K562 (cell line): ENCODE measurements at regions not wholly inside any gene's neighbourhood (a gene's known extent, or its start where the extent isn't known, plus 50 kb on each side); places are given as distances from the start of the nearest gene placed in this dataset.

Source experiments
- ATAC-seq: fragments of 200-7000 bp; cut with Tn5 transposase; 3 replicates; pipeline ENCODE4 v1.9.1; 2020; ENCODE audit warnings: moderate library complexity
- BruUV-seq: library from RNA; stranded (reverse); fragments of 400-500 nt; replicated peaks from 2 replicates; lab custom pipeline; 2021; lab: Mats Ljungman, UMichigan
- CTCF ChIA-PET: fragments of 300-600 bp; formaldehyde crosslinking; extraction: SDS; loops from one replicate; lab custom pipeline; 2021; ENCODE audit warnings: low intra/inter-chr PET ratio; lab: Yijun Ruan, JAX
- POLR2A ChIA-PET: fragments of 300-600, 350-650 bp; sonication (Branson Sonifier 250); formaldehyde crosslinking; extraction: SDS; loops from one replicate; lab custom pipeline; 2021; ENCODE audit warnings: antibody characterized with exemption, inconsistent platforms; lab: Yijun Ruan, JAX
- DNase-seq, 4 experiments: peaks; one replicate each; pipeline versions ENCODE4 v3.0.0 to v3.0.0-alpha.2; 2011 to 2018; ENCODE audit warnings: low spot score in 3 of 4, mixed read lengths in 3 of 4; ENCODE audit errors: extremely low read depth in 1 of 4
- FAIRE-seq: peaks from 2 replicates; lab custom pipeline; 2011; peaks lifted over from hg19 to GRCh38; lab: Jason Lieb, UNC
- H2AFZ ChIP-seq: 2 replicates; pipeline ENCODE4 v1.6.0; 2011; ENCODE audit warnings: low read depth, low read length, control low read depth, inconsistent platforms
- H3K27ac ChIP-seq: fragments of 200-600 bp; 3 replicates; pipeline ENCODE4 v1.8.0; 2011; ENCODE audit warnings: low read depth, mild to moderate bottlenecking, control low read depth, inconsistent platforms, low read length, moderate library complexity, mixed read lengths; ENCODE audit errors: extremely low read depth
- H3K27me3 ChIP-seq, 2 experiments: fragments of 300-600 bp in 1 of 2; 2 replicates in 1 of 2; 3 replicates in 1 of 2; pipeline versions ENCODE4 v1.6.0 to v1.8.0; 2011; ENCODE audit warnings: inconsistent platforms in 2 of 2, low read length in 2 of 2, mild to moderate bottlenecking in 1 of 2, mixed read lengths in 1 of 2, moderate library complexity in 1 of 2; ENCODE audit not compliant: control insufficient read depth in 2 of 2, insufficient read depth in 2 of 2
- H3K36me3 ChIP-seq: fragments of 300-600 bp; 3 replicates; pipeline ENCODE4 v1.8.0; 2011; ENCODE audit warnings: mild to moderate bottlenecking, low read length, inconsistent platforms; ENCODE audit not compliant: control insufficient read depth, insufficient read depth
- H3K4me1 ChIP-seq, 2 experiments: fragments of 200-600 bp in 1 of 2; replicated peaks in 1 of 2; 2 replicates in 1 of 2; 3 replicates in 1 of 2; pipeline versions ENCODE4 v1.5.1 to v1.8.0; 2011; ENCODE audit warnings: inconsistent platforms in 2 of 2, low read length in 2 of 2, mild to moderate bottlenecking in 1 of 2, mixed read lengths in 1 of 2, moderate library complexity in 1 of 2; ENCODE audit not compliant: control insufficient read depth in 2 of 2, insufficient read depth in 2 of 2
- H3K4me2 ChIP-seq: 2 replicates; pipeline ENCODE4 v1.6.1; 2011; ENCODE audit warnings: low read length, control low read depth, inconsistent platforms, mixed read lengths; ENCODE audit not compliant: insufficient read depth
- H3K4me3 ChIP-seq: fragments of 200-600 bp; sonication (generic), shearing (Covaris generic); 2 replicates; pipeline ENCODE4 v1.5.1; 2016; ENCODE audit warnings: control low read depth, inconsistent platforms
- H3K79me2 ChIP-seq: fragments of 200-600 bp; 3 replicates; pipeline ENCODE4 v1.8.0; 2011; ENCODE audit warnings: low read length, inconsistent platforms; ENCODE audit not compliant: control insufficient read depth, insufficient read depth
- H3K9ac ChIP-seq, 2 experiments: 2 replicates each; pipeline versions ENCODE4 v1.6.0 to v1.6.1; 2011; ENCODE audit warnings: low read depth in 2 of 2, low read length in 2 of 2, control low read depth in 1 of 2, inconsistent platforms in 1 of 2, mild to moderate bottlenecking in 1 of 2, mixed read lengths in 1 of 2; ENCODE audit not compliant: insufficient read depth in 1 of 2
- H3K9me1 ChIP-seq: one replicate; pipeline ENCODE4 v1.6.0; 2011; ENCODE audit warnings: inconsistent platforms, mild to moderate bottlenecking, low read length, moderate library complexity; ENCODE audit not compliant: control insufficient read depth, insufficient read depth
- H3K9me3 ChIP-seq: replicated peaks from 2 replicates; pipeline ENCODE4 v1.5.1; 2011; ENCODE audit warnings: low read depth, low read length, inconsistent platforms; ENCODE audit not compliant: control insufficient read depth, insufficient read depth
- H4K20me1 ChIP-seq: replicated peaks from 2 replicates; pipeline ENCODE4 v1.6.1; 2011; ENCODE audit warnings: low read length, inconsistent platforms, mixed read lengths; ENCODE audit not compliant: control insufficient read depth, insufficient read depth
- ASH1L ChIP-seq: fragments of 450-650 bp; IDR thresholded peaks from 2 replicates; pipeline ENCODE4 v1.6.1; 2018; ENCODE audit warnings: borderline replicate concordance, mild to moderate bottlenecking, low read depth; ENCODE audit not compliant: partially characterized antibody
- FOSL1 ChIP-seq: fragments of 200-800 bp; sonication (Bioruptor generic); conservative IDR thresholded peaks from 2 replicates; pipeline ENCODE4 v1.6.1; 2016; ENCODE audit warnings: missing genetic modification characterization, missing compliant biosample characterization
- FOXJ3 ChIP-seq: sonication (generic); formaldehyde crosslinking; IDR thresholded peaks from 2 replicates; pipeline ENCODE4 v1.4.0; 2020; ENCODE audit warnings: mild to moderate bottlenecking, missing genetic modification reagents
- HBP1 ChIP-seq: fragments of 450-650 bp; formaldehyde crosslinking; IDR thresholded peaks from 2 replicates; pipeline ENCODE4 v1.4.0; 2022; ENCODE audit warnings: missing genetic modification characterization
- MCM5 ChIP-seq: fragments of 450-650 bp; IDR thresholded peaks from 2 replicates; pipeline ENCODE4 v1.6.1; 2016; ENCODE audit warnings: low read depth
- NCOA4 ChIP-seq: fragments of 450-650 bp; IDR thresholded peaks from 2 replicates; pipeline ENCODE4 v1.6.1; 2018; ENCODE audit warnings: mild to moderate bottlenecking; ENCODE audit not compliant: partially characterized antibody
- RNF219 ChIP-seq: fragments of 250-450 bp; sonication (Bioruptor Pico); IDR thresholded peaks from 2 replicates; pipeline ENCODE4 v1.5.0; 2022; ENCODE audit warnings: mild to moderate bottlenecking
- SMARCA4 ChIP-seq: fragments of 450-650 bp; IDR thresholded peaks from 2 replicates; pipeline ENCODE4 v1.6.1; 2016
- TCF7L2 ChIP-seq: fragments of 150-350 bp; IDR thresholded peaks from 2 replicates; pipeline ENCODE4 v1.6.1; 2016; ENCODE audit warnings: low read depth, mild to moderate bottlenecking, low read length, moderate library complexity
- ZNF518B ChIP-seq: fragments of 250-450 bp; sonication (Bioruptor Pico); IDR thresholded peaks from 2 replicates; pipeline ENCODE4 v1.5.0; 2021; ENCODE audit warnings: mild to moderate bottlenecking, moderate library complexity
- ZNF780A ChIP-seq: fragments of 250-450 bp; sonication (Bioruptor Pico); IDR thresholded peaks from 2 replicates; pipeline ENCODE4 v1.5.0; 2021; ENCODE audit warnings: mild to moderate bottlenecking
- WGBS: fragments of 100-300 bp; shearing (Covaris generic); methylation state at CpG from one replicate; pipeline ENCODE4 v1.1.6; 2016; ENCODE audit warnings: low coverage, mixed read lengths; ENCODE audit not compliant: insufficient coverage; ENCODE audit errors: missing lambda C conversion rate; 5-methylcytosine and 5-hydroxymethylcytosine counted together
- in situ Hi-C: fragments of 300-500 bp; cut with MboI; formaldehyde crosslinking; loops from 4 replicates; pipeline ENCODE4 v1.15.0; 2018; ENCODE audit warnings: inconsistent platforms, mixed read lengths
- intact Hi-C: fragments of 100-400 bp; cut with micrococcal nuclease; formaldehyde crosslinking; loops from 2 replicates; pipeline ENCODE4 v1.14.2; 2022
- TF ChIP-seq, protein P1 (sequence below): fragments of 450-650 bp; IDR thresholded peaks from 2 replicates; pipeline ENCODE4 v1.6.1; 2016
- TF ChIP-seq, protein P2 (sequence below): fragments of 450-650 bp; formaldehyde crosslinking; IDR thresholded peaks from 2 replicates; pipeline ENCODE4 v1.4.0; 2020; ENCODE audit warnings: mild to moderate bottlenecking, mixed read lengths

DNA sequence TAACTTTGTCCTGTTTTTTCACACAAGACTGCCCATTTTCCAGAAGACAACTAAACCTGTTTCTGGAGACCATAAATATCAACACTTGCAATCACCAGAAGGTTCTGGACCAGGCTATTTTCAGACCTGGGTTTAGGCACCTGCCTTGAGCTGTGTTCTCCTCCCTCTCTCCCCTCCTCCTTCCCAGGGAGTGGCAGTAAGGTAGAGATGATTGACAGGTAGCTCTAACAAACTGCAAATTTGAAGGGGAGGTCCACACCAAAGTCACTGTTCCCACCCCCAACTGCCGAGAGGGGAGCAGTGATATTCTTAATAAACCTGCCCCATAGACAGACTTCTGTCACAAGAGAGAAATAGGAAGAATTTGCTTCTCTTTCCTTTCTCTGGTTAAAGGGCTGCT is 91.2 kb upstream of the BACH2 start:
- POLR2A ChIA-PET = interaction anchor here (1.2 to 2.3 kb wide), 2 partner anchors 13 to 16 kb away, joined by 3 to 10 read pairs; no protein-coding TSS in a partner anchor
- intact Hi-C loops = no loop called here
- H2AFZ ChIP-seq = no peak overlapping the region
- TF ChIP-seq FOSL1 (tag) (no peak), ZNF518B (no peak), RNF219 (CRISPR knock-in tag) (no peak), TCF7L2 (no peak), SMARCA4 (no peak), HBP1 (CRISPR knock-in tag) (no peak), MCM5 (no peak), ASH1L (no peak), FOXJ3 (no peak), ZNF780A (CRISPR knock-in tag) (no peak), NCOA4 (no peak)
- TF ChIP-seq, protein P1, sequence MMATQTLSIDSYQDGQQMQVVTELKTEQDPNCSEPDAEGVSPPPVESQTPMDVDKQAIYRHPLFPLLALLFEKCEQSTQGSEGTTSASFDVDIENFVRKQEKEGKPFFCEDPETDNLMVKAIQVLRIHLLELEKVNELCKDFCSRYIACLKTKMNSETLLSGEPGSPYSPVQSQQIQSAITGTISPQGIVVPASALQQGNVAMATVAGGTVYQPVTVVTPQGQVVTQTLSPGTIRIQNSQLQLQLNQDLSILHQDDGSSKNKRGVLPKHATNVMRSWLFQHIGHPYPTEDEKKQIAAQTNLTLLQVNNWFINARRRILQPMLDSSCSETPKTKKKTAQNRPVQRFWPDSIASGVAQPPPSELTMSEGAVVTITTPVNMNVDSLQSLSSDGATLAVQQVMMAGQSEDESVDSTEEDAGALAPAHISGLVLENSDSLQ = peak; percentile 89
- TF ChIP-seq, protein P2, sequence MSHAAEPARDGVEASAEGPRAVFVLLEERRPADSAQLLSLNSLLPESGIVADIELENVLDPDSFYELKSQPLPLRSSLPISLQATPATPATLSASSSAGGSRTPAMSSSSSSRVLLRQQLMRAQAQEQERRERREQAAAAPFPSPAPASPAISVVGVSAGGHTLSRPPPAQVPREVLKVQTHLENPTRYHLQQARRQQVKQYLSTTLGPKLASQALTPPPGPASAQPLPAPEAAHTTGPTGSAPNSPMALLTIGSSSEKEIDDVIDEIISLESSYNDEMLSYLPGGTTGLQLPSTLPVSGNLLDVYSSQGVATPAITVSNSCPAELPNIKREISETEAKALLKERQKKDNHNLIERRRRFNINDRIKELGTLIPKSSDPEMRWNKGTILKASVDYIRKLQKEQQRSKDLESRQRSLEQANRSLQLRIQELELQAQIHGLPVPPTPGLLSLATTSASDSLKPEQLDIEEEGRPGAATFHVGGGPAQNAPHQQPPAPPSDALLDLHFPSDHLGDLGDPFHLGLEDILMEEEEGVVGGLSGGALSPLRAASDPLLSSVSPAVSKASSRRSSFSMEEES = no peak

More for the DNA sequence above, 91.2 kb upstream of the BACH2 start:
- BruUV-seq = no TSS peak
- no peaks in the 10 kb centered on the region for H3K27me3 ChIP-seq
- DNase-seq (no peak), FAIRE-seq (no peak), ATAC-seq (peak; percentile 38; the same call in 1 of the 3 replicates)
- H3K9me3 ChIP-seq = no peaks in the 10 kb centered on the region
- H3K36me3 ChIP-seq = no peaks in the 10 kb centered on the region
- no peaks in the 10 kb centered on the region for H3K79me2 ChIP-seq
- peaks cover 4 to 10% of the 10 kb centered on the region in 2 experiments; a peak in 3 of 5 replicates for H3K4me1 ChIP-seq
- 7% methylated on average over 1 of the region's 1 CpG for WGBS
- H3K9me1 ChIP-seq = no peaks in the 10 kb centered on the region
- no peak overlapping the region for H3K9ac ChIP-seq
- in situ Hi-C loops = no loop called here
- no peak overlapping the region for H3K4me3 ChIP-seq
- CTCF ChIA-PET = interaction anchor here (0.6 kb wide), 1 partner anchor 87 kb away, joined by 3 read pairs; no protein-coding TSS in a partner anchor
- H4K20me1 ChIP-seq = no peaks in the 10 kb centered on the region
- H3K27ac ChIP-seq = no peak overlapping the region
- no peak overlapping the region; the same call in 1 of the 2 replicates for H3K4me2 ChIP-seq
